RPMI7951 (cell line): ENCODE measurements at regions not wholly inside any gene's neighbourhood (a gene's known extent, or its start where the extent isn't known, plus 50 kb on each side); places are given as distances from the start of the nearest gene placed in this dataset.
"Not testable (repeated sequence)": the region's sequence is repeated elsewhere in the genome, so short reads cannot be mapped to it uniquely, and the experiment has no call there.

Source experiments
- DNase-seq: peaks from one replicate; pipeline ENCODE4 v3.0.0-alpha.2; 2012; ENCODE audit warnings: low read depth

DNA sequence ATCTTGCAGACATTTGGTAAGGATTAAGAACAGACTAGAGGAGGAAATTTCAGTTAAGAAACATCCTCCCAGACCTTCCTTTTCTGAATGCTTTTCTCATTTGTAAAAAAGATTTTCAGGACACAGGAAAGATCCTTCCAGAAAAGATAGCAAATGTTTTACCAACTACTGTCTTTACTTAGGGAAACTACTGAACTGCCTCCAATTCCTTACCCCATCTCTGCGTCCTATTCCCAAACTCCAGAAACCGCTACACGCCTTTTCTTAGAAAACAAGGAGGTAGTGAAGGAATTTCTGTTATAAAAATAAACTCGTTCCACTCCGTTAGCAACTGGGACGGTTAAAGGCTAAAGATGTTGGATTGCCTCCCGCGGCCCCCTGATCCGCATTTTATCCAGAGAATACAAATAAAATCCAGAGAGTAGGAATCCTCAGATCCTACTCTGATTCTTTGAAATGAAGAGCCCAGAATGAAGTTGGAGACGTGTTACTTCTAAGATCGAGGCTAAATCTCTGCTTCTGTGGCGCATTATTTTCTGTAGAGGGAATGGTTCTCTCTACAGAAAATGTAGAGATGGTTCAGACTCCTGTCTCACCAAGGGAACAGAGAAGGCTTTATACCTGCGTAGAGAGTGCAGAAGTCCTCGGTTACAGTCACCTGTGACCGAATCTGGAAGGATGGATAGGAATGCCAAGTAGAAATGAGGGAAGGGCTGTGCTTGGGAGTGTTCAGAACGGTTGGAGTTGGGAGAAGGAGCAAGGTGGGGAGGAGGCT lies 133.0 kb downstream of the GPX5 start:
- DNase-seq = peak; percentile 23

DNA sequence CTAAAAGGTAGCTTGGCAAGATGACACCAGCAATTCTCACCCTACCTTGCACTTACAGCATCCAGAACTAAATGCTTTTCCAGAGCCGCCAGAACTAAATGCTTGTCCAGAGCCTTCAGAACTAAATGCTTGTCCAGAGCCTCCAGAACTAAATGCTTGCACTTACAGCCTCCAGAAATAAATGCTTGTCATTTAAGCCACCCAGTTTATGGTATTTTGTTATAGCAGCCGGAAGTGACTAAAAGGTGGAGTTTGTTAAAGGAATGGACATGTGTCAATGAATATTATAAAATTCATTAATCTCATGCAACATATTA lies 133.5 kb downstream of the GPX5 start:
- DNase-seq = no peak

- DNase-seq = no peak
Observed at GRCh38 chr6:28661097-28661713, 135.5 kb downstream of the GPX5 start.

- DNase-seq = no peak
Observed at GRCh38 chr6:28664870-28665396, 139.3 kb downstream of the GPX5 start.

DNA sequence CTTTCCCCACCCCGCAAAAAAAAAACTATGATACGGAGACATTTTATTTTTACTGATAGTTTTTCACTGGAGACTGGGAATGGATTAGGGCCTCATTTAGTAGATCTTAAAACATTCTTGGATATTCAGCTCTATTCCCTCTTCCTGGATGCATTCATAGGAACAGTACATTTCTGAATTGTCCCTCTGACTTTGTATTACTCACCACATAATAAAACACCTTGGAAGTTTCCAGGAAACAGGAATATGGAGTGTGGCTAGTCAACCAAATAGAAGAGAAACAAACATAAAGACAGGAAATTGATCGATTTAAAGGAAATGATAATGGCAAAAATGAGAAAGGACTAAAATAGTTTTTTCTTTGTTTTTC lies 147.7 kb downstream of the GPX5 start:
- DNase-seq = no peak

DNA sequence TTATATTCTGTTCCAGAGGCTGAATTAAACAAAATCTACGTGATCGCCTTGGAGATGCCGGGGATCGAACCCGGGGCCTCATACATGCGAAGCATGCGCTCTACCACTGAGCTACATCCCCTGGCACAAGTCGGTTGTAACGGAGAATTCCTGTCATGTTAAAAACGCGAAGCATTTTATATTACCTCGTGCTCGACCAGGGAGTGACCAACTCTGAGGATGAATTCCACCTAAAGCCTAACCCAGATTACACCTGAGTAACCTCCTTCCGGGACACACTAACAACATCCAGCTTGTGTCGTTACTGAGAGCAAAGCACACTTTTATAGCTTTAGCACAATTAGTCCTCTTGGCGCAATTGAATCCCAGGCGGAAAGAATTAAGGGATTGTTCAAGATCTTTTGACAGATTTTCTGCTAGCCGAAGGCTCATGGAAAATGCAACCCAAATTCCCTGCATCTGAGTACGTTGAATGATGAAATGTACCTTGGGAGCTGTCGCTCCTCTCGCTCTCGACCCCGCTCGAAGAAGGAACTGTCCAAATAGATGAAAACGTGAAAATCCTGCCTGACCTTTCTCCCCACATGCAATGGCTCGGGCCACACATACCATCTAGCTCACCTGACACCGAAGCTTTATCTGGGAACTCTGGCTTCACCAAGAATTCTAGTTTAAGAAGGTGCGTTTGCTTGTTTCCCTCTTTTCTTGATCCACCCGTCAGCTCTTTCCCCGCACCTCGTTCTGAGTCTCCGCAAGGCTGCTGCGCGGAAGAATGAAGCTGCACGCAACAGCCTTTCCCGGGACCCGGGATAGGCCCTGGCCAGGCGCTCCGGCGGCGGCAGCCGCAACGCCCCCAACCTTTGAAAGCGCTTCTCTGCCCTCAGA lies 148.3 kb downstream of the GPX5 start:
- DNase-seq = peak; percentile 56

- DNase-seq = no peak
Observed at GRCh38 chr6:28675600-28675999, 149.9 kb downstream of the GPX5 start.

- DNase-seq = no peak
Observed at GRCh38 chr6:28682542-28682941, 156.9 kb downstream of the GPX5 start.

GRCh38 chr6:28682956-28683685 lies 157.4 kb downstream of the GPX5 start:
- not testable (repeated sequence) for DNase-seq

GRCh38 chr6:28683945-28684538 lies 158.4 kb downstream of the GPX5 start:
- peak; percentile 59 for DNase-seq

GRCh38 chr6:28685960-28686359 lies 160.3 kb downstream of the GPX5 start:
- DNase-seq = not testable (repeated sequence)

DNA sequence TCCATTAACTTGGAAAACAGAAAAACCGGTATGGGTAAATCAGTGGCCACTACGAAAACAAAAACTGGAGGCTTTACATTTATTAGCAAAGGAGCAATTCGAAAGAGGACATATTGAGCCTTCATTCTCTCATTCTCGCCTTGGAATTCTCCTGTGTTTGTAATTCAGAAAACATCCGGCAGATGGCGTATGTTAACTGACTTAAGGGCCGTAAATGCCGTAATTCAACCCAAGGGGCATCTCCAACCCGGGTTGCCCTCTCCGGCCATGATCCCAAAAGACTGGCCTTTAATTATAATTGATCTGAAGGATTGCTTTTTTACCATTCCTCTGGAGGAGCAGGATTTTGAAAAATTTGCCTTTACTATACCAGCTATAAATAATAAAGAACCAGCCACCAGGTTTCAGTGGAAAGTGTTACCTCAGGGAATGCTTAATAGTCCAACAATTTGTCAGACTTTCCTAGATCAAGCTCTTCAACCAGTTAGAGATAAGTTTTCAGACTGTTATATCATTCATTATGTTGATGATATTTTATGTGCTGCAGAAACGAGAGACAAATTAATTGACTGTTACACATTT lies 160.9 kb downstream of the GPX5 start:
- DNase-seq = peak; percentile 65

DNA sequence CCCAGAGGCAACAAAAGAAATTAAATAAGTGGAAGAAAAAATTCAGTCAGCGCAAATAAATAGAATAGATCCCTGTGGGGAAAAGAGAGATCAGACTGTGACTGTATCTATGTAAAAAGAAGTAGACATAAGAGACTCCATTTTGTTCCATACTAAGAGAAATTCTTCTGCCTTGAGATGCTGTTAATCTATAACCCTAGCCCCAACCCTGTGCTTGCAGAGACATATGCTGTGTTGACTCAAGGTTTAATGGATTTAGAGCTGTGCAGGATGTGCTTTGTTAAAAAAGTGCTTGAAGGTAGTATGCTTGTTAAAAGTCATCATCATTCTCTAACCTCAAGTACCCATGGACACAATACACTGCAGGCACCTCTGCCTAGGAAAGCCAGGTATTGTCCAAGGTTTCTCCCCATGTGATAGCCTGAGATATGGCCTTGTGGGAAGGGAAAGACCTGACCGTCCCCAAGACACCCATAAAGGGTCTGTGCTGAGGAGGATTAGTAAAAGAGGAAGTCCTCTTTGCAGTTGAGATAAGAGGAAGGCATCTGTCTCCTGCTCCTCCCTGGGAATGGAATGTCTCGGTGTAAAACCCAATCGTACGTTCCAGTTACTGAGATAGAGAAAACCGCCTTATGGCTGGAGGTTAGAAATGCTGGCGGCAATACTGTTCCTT lies 161.8 kb downstream of the GPX5 start:
- DNase-seq = not testable (repeated sequence)

DNA sequence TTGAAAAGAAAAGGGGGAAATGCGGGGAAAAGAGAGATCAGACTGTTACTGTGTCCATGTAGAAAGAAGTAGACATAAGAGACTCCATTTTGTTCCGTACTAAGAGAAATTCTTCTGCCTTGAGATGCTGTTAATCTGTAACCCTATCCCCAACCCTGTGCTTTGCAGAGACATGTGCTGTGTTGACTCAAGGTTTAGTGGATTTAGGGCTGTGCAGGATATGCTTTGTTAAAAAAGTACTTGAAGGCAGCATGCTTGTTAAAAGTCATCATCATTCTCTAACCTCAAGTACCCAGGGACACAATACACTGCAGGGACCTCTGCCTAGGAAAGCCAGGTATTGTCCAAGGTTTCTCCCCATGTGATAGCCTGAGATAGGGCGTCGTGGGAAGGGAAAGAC lies 166.3 kb downstream of the GPX5 start:
- not testable (repeated sequence) for DNase-seq

- DNase-seq = no peak
Observed at GRCh38 chr6:28693033-28693750, 167.5 kb downstream of the GPX5 start.

DNA sequence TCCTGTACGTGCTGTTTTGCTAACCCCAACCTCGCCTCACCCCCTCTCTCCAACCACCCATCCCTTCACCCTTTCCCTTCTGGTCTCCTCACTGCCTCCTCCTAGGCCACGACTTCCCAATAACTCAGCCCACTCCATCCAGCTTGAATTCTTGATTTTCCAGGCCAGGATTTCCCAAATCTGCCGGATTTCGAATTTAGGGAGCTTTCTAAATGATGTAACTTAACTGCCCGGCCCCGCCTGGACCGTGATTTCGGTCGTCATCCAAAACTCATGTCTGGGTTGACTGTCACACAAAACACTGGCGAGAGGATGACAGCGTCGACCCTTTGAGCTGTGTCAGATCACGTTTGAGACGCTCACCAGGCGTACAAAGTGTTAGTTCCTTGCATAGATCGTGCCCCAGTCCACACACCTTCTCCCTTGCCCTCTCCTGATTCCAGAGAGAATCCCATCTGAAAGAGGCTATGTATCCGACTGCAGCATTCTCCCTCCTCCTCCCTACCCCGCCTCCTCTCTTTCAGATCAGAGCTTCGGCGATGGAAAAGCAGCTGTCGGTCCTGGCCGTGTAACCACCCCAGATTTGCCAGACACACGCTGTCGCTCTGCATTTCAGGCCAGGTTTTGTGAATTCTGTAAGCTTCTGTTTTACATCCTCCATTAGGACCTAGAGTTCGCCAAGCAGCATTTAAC lies 168.2 kb downstream of the GPX5 start:
- DNase-seq = no peak

DNA sequence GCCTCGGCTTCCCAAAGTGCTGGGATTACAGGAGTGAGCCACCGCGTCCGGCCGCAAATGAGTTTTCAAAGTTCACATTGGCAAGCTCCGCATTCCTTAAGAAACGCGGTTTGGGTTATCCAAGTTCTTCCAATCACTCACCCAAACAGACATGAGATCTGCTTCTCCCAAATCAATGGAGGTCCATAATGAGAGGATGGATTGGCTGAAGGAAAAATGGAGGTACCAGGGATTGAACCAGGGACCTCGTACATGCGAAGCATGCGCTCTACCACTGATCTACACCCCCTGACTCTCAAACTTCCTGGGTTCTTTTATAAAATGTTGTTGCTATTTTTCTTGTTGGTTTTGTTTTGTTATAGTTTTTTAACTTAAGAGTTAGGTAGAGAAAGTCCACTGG lies 170.0 kb downstream of the GPX5 start:
- no peak for DNase-seq

DNA sequence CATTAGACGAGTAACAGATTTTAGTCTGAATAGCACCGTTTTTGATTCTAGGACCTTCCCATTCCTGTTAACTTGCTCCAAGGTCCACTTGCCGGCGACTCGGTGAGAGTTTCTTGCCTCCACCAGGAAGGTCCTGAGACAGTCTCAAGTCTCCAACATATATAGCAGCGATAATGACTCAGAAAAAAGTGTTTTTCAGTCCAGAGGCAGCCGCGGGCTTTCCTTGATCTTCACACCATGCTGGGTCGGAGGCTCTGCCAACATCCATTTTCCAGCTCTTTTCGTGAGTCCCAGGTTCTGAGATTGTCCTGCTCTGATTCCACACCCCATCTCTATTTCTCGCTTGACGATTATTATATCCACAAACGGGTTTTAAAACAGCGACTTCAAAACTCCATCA lies 170.5 kb downstream of the GPX5 start:
- no peak for DNase-seq

GRCh38 chr6:28696682-28697081 lies 171.0 kb downstream of the GPX5 start:
- DNase-seq = no peak
